Sigmoid colon (tissue), 6 donors: ENCODE measurements at regions not wholly inside any gene's neighbourhood (a gene's known extent, or its start where the extent isn't known, plus 50 kb on each side); places are given as distances from the start of the nearest gene placed in this dataset.
"Not testable (repeated sequence)": the region's sequence is repeated elsewhere in the genome, so short reads cannot be mapped to it uniquely, and the experiment has no call there.

Experiments used
- DNase-seq: peaks from one replicate; pipeline ENCODE4 v3.0.0-alpha.2; 2019
- H3K27ac ChIP-seq, 4 donors: fragments of 200-600 bp; sonication (generic); one replicate each; pipeline ENCODE4 v1.5.1; 2016 to 2019; ENCODE audit warnings: mild to moderate bottlenecking in 1 of 4
- H3K27me3 ChIP-seq, 3 donors: fragments of 200-600 bp; sonication (generic); one replicate each; pipeline ENCODE4 v1.5.1; 2019; ENCODE audit warnings: mild to moderate bottlenecking in 1 of 3
- H3K36me3 ChIP-seq, 4 donors: fragments of 200-600 bp; sonication (generic); one replicate each; pipeline ENCODE4 v1.5.1; 2016 to 2019
- H3K4me1 ChIP-seq, 4 donors: fragments of 200-600 bp; sonication (generic); one replicate each; pipeline ENCODE4 v1.5.1; 2017 to 2019
- H3K4me3 ChIP-seq, 4 donors: fragments of 200-600 bp; sonication (generic); one replicate each; pipeline ENCODE4 v1.5.1; 2017 to 2019; ENCODE audit warnings: mild to moderate bottlenecking in 2 of 4, moderate library complexity in 1 of 4
- H3K9me3 ChIP-seq, 4 donors: fragments of 200-600 bp in 3 of 4; sonication (generic) in 3 of 4; one replicate each; pipeline versions ENCODE4 v1.5.1 to v1.6.1; 2013 to 2019
- EP300 ChIP-seq, 4 donors: sonication (generic); formaldehyde crosslinking; IDR thresholded peaks; one replicate each; pipeline ENCODE4 v1.6.1; 2017; ENCODE audit warnings: antibody characterized with exemption in 4 of 4
- POLR2A ChIP-seq, 2 donors: fragments of 450-650 bp; IDR thresholded peaks; one replicate each; pipeline ENCODE4 v1.6.1; 2016; ENCODE audit warnings: antibody characterized with exemption in 2 of 2, mild to moderate bottlenecking in 2 of 2, moderate library complexity in 2 of 2
- POLR2AphosphoS5 ChIP-seq, 4 donors: sonication (generic); formaldehyde crosslinking; IDR thresholded peaks; one replicate each; pipeline ENCODE4 v1.6.1; 2017; ENCODE audit warnings: antibody characterized with exemption in 4 of 4
- WGBS, 2 donors: extraction: QIAGEN DNeasy Blood & Tissue Kit; methylation state at CpG; one replicate each; pipeline ENCODE4 v1.1.7; 2013; 5-methylcytosine and 5-hydroxymethylcytosine counted together
- intact Hi-C: fragments of 100-400 bp; cut with DNase I; formaldehyde crosslinking; loops from one replicate; pipeline ENCODE4 v1.15.1; 2023
- TF ChIP-seq, protein P1 (sequence below), 4 experiments: fragments of 450-650 bp in 3 of 4; fragments of 200-600 bp in 1 of 4; IDR thresholded peaks; one replicate each; pipeline ENCODE4 v1.5.1; 2016 to 2019; ENCODE audit warnings: antibody characterized with exemption in 4 of 4, mild to moderate bottlenecking in 3 of 4, moderate library complexity in 2 of 4
- donor health status: healthy with polysubstance abuse.
- donor health status: healthy.

DNA sequence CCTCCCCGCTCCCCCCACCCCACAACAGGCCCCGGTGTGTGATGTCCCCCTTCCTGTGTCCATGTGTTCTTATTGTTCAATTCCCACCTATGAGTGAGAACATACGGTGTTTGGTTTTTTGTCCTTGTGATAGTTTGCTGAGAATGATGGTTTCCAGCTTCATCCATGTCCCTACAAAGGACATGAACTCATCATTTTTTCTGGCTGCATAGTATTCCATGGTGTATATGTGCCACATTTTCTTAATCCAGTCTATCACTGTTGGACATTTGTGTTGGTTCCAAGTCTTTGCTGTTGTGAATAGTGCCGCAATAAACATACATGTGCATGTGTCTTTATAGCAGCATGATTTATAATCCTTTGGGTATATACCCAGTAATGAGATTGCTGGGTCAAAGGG, 104.3 kb downstream of the MTPN start:
- H3K27ac ChIP-seq, H3K4me1 ChIP-seq, H3K9me3 ChIP-seq, DNase-seq, H3K27me3 ChIP-seq, intact Hi-C loops, H3K4me3 ChIP-seq, H3K36me3 ChIP-seq: not testable (repeated sequence)
- WGBS, 2 donors: 93 to 96% methylated on average over 4 of the region's 4 CpGs

- no peaks in the 10 kb centered on the region for H3K27me3 ChIP-seq
- 63 to 67% methylated on average over 8 of the region's 8 CpGs for WGBS, 2 donors
- H3K36me3 ChIP-seq: no peaks in the 10 kb centered on the region
- no peaks in the 10 kb centered on the region for H3K4me1 ChIP-seq
- H3K9me3 ChIP-seq: no peaks in the 10 kb centered on the region
- H3K27ac ChIP-seq: no peak overlapping the region
- TF ChIP-seq POLR2AphosphoS5 (IDR thresholded peaks at IDR 0.05) (no peak), EP300 (IDR thresholded peaks at IDR 0.05) (no peak)
- TF ChIP-seq, protein P1, sequence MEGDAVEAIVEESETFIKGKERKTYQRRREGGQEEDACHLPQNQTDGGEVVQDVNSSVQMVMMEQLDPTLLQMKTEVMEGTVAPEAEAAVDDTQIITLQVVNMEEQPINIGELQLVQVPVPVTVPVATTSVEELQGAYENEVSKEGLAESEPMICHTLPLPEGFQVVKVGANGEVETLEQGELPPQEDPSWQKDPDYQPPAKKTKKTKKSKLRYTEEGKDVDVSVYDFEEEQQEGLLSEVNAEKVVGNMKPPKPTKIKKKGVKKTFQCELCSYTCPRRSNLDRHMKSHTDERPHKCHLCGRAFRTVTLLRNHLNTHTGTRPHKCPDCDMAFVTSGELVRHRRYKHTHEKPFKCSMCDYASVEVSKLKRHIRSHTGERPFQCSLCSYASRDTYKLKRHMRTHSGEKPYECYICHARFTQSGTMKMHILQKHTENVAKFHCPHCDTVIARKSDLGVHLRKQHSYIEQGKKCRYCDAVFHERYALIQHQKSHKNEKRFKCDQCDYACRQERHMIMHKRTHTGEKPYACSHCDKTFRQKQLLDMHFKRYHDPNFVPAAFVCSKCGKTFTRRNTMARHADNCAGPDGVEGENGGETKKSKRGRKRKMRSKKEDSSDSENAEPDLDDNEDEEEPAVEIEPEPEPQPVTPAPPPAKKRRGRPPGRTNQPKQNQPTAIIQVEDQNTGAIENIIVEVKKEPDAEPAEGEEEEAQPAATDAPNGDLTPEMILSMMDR (IDR thresholded peaks at IDR 0.05): no peak
- no peak for DNase-seq
- intact Hi-C loops: no loop called here
- no peak overlapping the region for H3K4me3 ChIP-seq
These were observed 114.2 kb upstream of the FAM180A start for GRCh38 chr7:135862586-135863340.

- Histone ChIP-seq H3K4me3 (no peak overlapping the region), H3K27me3 (no peaks in the 10 kb centered on the region), H3K27ac (no peak overlapping the region), H3K4me1 (no peaks in the 10 kb centered on the region), H3K36me3 (no peaks in the 10 kb centered on the region), H3K9me3 (no peaks in the 10 kb centered on the region)
- no peak for DNase-seq
- 71 to 85% methylated on average over 2 of the region's 2 CpGs for WGBS, 2 donors
- no peak for TF ChIP-seq POLR2A (IDR thresholded peaks at IDR 0.05)
- no peak for TF ChIP-seq POLR2AphosphoS5 (IDR thresholded peaks at IDR 0.05)
- TF ChIP-seq EP300 (IDR thresholded peaks at IDR 0.05): no peak
- TF ChIP-seq, protein P1 (IDR thresholded peaks at IDR 0.05): no peak
- intact Hi-C loops: no loop called here
These were observed 110.9 kb upstream of the FAM180A start for GRCh38 chr7:135859538-135859937.

- Histone ChIP-seq H3K4me3 (no peak overlapping the region), H3K27ac (no peak overlapping the region), H3K4me1 (no peaks in the 10 kb centered on the region), H3K9me3 (no peaks in the 10 kb centered on the region), H3K27me3 (no peaks in the 10 kb centered on the region), H3K36me3 (no peaks in the 10 kb centered on the region)
- intact Hi-C loops: no loop called here
- DNase-seq: no peak
- TF ChIP-seq POLR2AphosphoS5 (IDR thresholded peaks at IDR 0.05): no peak
- TF ChIP-seq POLR2A (IDR thresholded peaks at IDR 0.05): no peak
- TF ChIP-seq, protein P1 (IDR thresholded peaks at IDR 0.05): no peak
- TF ChIP-seq EP300 (IDR thresholded peaks at IDR 0.05): no peak
- 94 to 95% methylated on average over 6 of the region's 6 CpGs for WGBS, 2 donors
These were observed 110.2 kb upstream of the FAM180A start for GRCh38 chr7:135858851-135859250.

GRCh38 chr7:135858379-135858778, 109.8 kb upstream of the FAM180A start:
- no peaks in the 10 kb centered on the region for H3K4me1 ChIP-seq
- H3K36me3 ChIP-seq: no peaks in the 10 kb centered on the region
- TF ChIP-seq POLR2AphosphoS5 (IDR thresholded peaks at IDR 0.05) (no peak), POLR2A (IDR thresholded peaks at IDR 0.05) (no peak), EP300 (IDR thresholded peaks at IDR 0.05) (no peak)
- TF ChIP-seq, protein P1 (IDR thresholded peaks at IDR 0.05): no peak
- no peak for DNase-seq
- 90 to 92% methylated on average over 4 of the region's 4 CpGs for WGBS, 2 donors
- no peak overlapping the region for H3K4me3 ChIP-seq
- no peaks in the 10 kb centered on the region for H3K9me3 ChIP-seq
- intact Hi-C loops: no loop called here
- no peak overlapping the region for H3K27ac ChIP-seq
- no peaks in the 10 kb centered on the region for H3K27me3 ChIP-seq
